ENCODE measurements at regions not wholly inside any gene's neighbourhood (a gene's known extent, or its start where the extent isn't known, plus 50 kb on each side); places are given as distances from the start of the nearest gene placed in this dataset.

DNA sequence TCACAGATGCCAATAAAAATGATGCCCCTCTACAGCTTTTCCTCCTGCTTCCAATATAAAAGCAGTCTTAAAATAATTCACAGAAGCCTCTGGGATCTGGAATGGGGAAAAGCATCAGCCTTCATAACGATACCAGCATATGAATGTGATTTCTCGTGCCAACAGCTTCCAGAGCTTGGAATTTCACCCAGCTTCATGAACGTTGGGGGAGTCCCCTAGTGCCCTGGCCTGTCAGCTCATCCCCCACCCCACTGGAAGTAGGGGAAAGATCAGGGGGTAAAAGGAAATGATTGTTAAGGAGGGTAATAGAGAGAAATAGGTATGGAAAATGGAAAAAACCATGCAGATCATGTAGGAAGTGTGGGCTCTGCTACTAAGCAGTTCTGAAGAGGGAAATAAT, 253.6 kb downstream of the INHBA start:
- no peak overlapping the region for H3K27ac ChIP-seq (ENCODE audit: low read depth in 1 of 2, low read length in 2 of 2)
- Mint-ChIP-seq H3K27ac (no peak overlapping the region), H3K36me3 (ENCODE audit: low read depth) (no peaks in the 10 kb centered on the region), H3K9me3 (no peaks in the 10 kb centered on the region), H3K4me1 (ENCODE audit: low read depth) (no peaks in the 10 kb centered on the region), H3K27me3 (no peaks in the 10 kb centered on the region), H3K4me3 (no peak overlapping the region)
- ChIA-PET POLR2A (no interaction called here), CTCF (no interaction called here)
- no peaks in the 10 kb centered on the region for H3K27me3 ChIP-seq (ENCODE audit: control insufficient read depth in 1 of 2, insufficient read depth in 2 of 2, low read length in 2 of 2)
- DNase-seq (no peak), ATAC-seq (ENCODE audit: poor library complexity) (no peak)
- H3K9me3 ChIP-seq (ENCODE audit: control insufficient read depth in 1 of 2, insufficient read depth in 1 of 2, low read length in 2 of 2): peaks cover 0 to 5% of the 10 kb centered on the region in 2 experiments
- H3K36me3 ChIP-seq (ENCODE audit: insufficient read depth, low read length): no peaks in the 10 kb centered on the region
- intact Hi-C loops (cut with DNase I, micrococcal nuclease): no loop called here
- TF ChIP-seq, protein P1, sequence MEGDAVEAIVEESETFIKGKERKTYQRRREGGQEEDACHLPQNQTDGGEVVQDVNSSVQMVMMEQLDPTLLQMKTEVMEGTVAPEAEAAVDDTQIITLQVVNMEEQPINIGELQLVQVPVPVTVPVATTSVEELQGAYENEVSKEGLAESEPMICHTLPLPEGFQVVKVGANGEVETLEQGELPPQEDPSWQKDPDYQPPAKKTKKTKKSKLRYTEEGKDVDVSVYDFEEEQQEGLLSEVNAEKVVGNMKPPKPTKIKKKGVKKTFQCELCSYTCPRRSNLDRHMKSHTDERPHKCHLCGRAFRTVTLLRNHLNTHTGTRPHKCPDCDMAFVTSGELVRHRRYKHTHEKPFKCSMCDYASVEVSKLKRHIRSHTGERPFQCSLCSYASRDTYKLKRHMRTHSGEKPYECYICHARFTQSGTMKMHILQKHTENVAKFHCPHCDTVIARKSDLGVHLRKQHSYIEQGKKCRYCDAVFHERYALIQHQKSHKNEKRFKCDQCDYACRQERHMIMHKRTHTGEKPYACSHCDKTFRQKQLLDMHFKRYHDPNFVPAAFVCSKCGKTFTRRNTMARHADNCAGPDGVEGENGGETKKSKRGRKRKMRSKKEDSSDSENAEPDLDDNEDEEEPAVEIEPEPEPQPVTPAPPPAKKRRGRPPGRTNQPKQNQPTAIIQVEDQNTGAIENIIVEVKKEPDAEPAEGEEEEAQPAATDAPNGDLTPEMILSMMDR (IDR thresholded peaks at IDR 0.05): no peak
- no peak overlapping the region for H3K4me3 ChIP-seq (ENCODE audit: low read length)
- H3K4me1 ChIP-seq (ENCODE audit: insufficient read depth, low read length): no peaks in the 10 kb centered on the region

DNA sequence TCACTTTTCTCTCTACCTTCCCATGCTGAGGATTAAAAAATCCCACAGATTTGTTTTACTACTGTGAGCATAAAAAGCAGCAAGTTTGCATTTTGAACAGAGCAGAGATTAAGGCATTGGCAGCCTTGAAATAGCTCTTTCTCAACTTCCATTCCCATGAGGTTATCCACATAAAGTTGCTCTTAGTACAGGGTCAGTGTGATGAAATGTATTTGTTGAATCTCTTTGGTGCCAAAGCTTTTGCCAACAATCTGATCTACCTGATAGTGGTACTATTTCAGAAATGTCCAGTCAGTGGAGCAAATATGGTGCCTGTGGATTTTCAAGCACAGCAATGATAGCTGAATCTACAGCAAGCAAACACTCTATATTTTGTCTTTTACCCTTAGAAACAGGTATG, 254.8 kb downstream of the INHBA start:
- Mint-ChIP-seq H3K4me1 (ENCODE audit: low read depth) (no peaks in the 10 kb centered on the region), H3K36me3 (ENCODE audit: low read depth) (no peaks in the 10 kb centered on the region), H3K27me3 (no peaks in the 10 kb centered on the region), H3K9me3 (peaks cover under 1% of the 10 kb centered on the region), H3K4me3 (no peak overlapping the region), H3K27ac (no peak overlapping the region)
- Histone ChIP-seq H3K27ac (ENCODE audit: low read depth in 1 of 2, low read length in 2 of 2) (no peak overlapping the region), H3K27me3 (ENCODE audit: control insufficient read depth in 1 of 2, insufficient read depth in 2 of 2, low read length in 2 of 2) (no peaks in the 10 kb centered on the region), H3K9me3 (ENCODE audit: control insufficient read depth in 1 of 2, insufficient read depth in 1 of 2, low read length in 2 of 2) (peaks cover 0 to 5% of the 10 kb centered on the region in 2 experiments), H3K4me3 (ENCODE audit: low read length) (no peak overlapping the region), H3K4me1 (ENCODE audit: insufficient read depth, low read length) (no peaks in the 10 kb centered on the region), H3K36me3 (ENCODE audit: insufficient read depth, low read length) (no peaks in the 10 kb centered on the region)
- ChIA-PET CTCF (no interaction called here), POLR2A (no interaction called here)
- intact Hi-C loops (cut with DNase I, micrococcal nuclease): no loop called here
- no peak for DNase-seq
- TF ChIP-seq, protein P1 (IDR thresholded peaks at IDR 0.05): no peak
- no peak for ATAC-seq (ENCODE audit: poor library complexity)

DNA sequence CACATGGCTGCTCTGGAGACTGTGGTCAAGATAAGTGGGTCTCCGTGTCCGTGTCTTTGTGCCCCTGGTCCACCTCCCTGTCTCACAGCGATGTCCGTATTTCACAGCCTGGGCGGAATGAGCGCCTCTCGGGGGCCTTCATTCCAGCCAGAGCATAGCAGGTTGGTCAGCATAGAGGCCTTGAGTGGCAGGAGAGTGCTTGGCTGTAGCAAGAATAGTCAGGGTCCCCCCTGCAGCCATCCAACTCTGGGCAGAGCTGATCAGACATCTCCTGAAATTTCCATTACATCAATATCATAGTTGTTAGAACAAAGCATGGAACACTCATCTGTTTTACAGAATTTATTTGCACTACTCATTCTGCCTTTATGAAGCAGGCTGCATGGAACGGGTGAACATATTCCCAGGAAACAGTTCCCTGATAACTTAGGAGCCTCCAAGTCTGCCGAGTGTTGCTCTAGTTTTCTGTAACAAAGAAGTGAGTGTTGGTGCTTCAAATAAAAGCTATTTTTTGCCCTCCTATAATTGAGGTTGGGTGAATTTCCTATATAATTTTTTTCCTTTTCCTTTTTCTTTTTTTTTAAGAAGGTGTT, 255.3 kb downstream of the INHBA start:
- TF ChIP-seq, protein P1 (IDR thresholded peaks at IDR 0.05): no peak
- H3K27me3 Mint-ChIP-seq: no peaks in the 10 kb centered on the region
- intact Hi-C loops (cut with DNase I, micrococcal nuclease): no loop called here
- Histone ChIP-seq H3K4me1 (ENCODE audit: insufficient read depth, low read length) (no peaks in the 10 kb centered on the region), H3K27me3 (ENCODE audit: control insufficient read depth in 1 of 2, insufficient read depth in 2 of 2, low read length in 2 of 2) (no peaks in the 10 kb centered on the region), H3K36me3 (ENCODE audit: insufficient read depth, low read length) (no peaks in the 10 kb centered on the region), H3K4me3 (ENCODE audit: low read length) (no peak overlapping the region), H3K9me3 (ENCODE audit: control insufficient read depth in 1 of 2, insufficient read depth in 1 of 2, low read length in 2 of 2) (peaks cover 0 to 5% of the 10 kb centered on the region in 2 experiments), H3K27ac (ENCODE audit: low read depth in 1 of 2, low read length in 2 of 2) (no peak overlapping the region)
- H3K4me3 Mint-ChIP-seq: no peak overlapping the region
- H3K27ac Mint-ChIP-seq: no peak overlapping the region
- ChIA-PET POLR2A (no interaction called here), CTCF (no interaction called here)
- H3K36me3 Mint-ChIP-seq (ENCODE audit: low read depth): no peaks in the 10 kb centered on the region
- no peak for ATAC-seq (ENCODE audit: poor library complexity)
- H3K9me3 Mint-ChIP-seq: peaks cover 2% of the 10 kb centered on the region
- no peaks in the 10 kb centered on the region for H3K4me1 Mint-ChIP-seq (ENCODE audit: low read depth)
- no peak for DNase-seq
